Left ventricle myocardium inferior (tissue), 1 donor: ENCODE measurements at regions not wholly inside any gene's neighbourhood (a gene's known extent, or its start where the extent isn't known, plus 50 kb on each side); places are given as distances from the start of the nearest gene placed in this dataset.
A peak's percentile ranks its signal among the peaks of the same experiment; 100 is the strongest.

Experiments used
- DNase-seq: peaks from one replicate; pipeline ENCODE4 v3.0.0-alpha.2; 2020
- H3K27ac ChIP-seq: fragments of 200-600 bp; replicated peaks from 2 replicates; pipeline ENCODE4 v1.8.0; 2021
- H3K27me3 ChIP-seq: fragments of 200-600 bp; 2 replicates; pipeline ENCODE4 v1.8.0; 2021; ENCODE audit warnings: low read depth
- H3K36me3 ChIP-seq: fragments of 200-600 bp; 2 replicates; pipeline ENCODE4 v1.8.0; 2021
- H3K4me1 ChIP-seq: fragments of 200-600 bp; 2 replicates; pipeline ENCODE4 v1.8.0; 2021
- H3K4me3 ChIP-seq: fragments of 200-600 bp; 2 replicates; pipeline ENCODE4 v1.8.0; 2021; ENCODE audit warnings: mild to moderate bottlenecking, moderate library complexity
- H3K9me3 ChIP-seq: fragments of 200-600 bp; replicated peaks from 2 replicates; pipeline ENCODE4 v1.8.0; 2021
- intact Hi-C: fragments of 100-400 bp; cut with micrococcal nuclease; formaldehyde crosslinking; loops from one replicate; pipeline ENCODE4 v1.11.0; 2022
- TF ChIP-seq, protein P1 (sequence below): fragments of 200-600 bp; IDR thresholded peaks from 2 replicates; pipeline ENCODE4 v1.8.0; 2021; ENCODE audit warnings: antibody characterized with exemption, mild to moderate bottlenecking, borderline replicate concordance
- donor health status: DM: no; HTN: yes; CAD: no; lungs with severe emphysema.

GRCh38 chr2:145160855-145161254 lies 640.9 kb upstream of the ZEB2 start:
- intact Hi-C loops: no loop called here
- H3K4me3 ChIP-seq: no peak overlapping the region
- TF ChIP-seq, protein P1, sequence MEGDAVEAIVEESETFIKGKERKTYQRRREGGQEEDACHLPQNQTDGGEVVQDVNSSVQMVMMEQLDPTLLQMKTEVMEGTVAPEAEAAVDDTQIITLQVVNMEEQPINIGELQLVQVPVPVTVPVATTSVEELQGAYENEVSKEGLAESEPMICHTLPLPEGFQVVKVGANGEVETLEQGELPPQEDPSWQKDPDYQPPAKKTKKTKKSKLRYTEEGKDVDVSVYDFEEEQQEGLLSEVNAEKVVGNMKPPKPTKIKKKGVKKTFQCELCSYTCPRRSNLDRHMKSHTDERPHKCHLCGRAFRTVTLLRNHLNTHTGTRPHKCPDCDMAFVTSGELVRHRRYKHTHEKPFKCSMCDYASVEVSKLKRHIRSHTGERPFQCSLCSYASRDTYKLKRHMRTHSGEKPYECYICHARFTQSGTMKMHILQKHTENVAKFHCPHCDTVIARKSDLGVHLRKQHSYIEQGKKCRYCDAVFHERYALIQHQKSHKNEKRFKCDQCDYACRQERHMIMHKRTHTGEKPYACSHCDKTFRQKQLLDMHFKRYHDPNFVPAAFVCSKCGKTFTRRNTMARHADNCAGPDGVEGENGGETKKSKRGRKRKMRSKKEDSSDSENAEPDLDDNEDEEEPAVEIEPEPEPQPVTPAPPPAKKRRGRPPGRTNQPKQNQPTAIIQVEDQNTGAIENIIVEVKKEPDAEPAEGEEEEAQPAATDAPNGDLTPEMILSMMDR: no peak

DNA sequence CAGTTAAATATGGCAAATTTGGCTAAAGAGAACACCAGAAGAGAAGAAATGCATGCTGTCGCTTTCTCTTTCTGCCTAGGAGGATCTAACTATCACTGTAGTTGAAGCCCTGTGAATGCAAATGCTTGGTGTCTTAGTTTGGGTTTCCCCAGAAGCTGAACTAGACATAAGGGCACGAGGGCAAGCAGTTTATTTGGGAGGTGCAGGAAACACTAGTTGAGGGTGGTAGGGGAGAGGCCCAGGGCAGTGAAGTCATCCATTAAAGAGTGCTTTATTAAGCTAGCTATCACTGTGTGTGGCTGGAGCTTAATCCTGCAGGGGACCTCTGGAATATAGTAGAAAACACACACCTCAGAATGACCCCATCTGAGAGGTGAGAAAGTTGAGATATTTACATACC lies 639.8 kb upstream of the ZEB2 start:
- intact Hi-C loops: no loop called here
- TF ChIP-seq, protein P1: no peak
- DNase-seq: no peak
- H3K4me3 ChIP-seq: no peak overlapping the region
- H3K9me3 ChIP-seq: no peaks in the 10 kb centered on the region
- H3K36me3 ChIP-seq: no peaks in the 10 kb centered on the region
- H3K27me3 ChIP-seq: no peaks in the 10 kb centered on the region
- no peak overlapping the region for H3K27ac ChIP-seq
- H3K4me1 ChIP-seq: peaks cover 7% of the 10 kb centered on the region

More at GRCh38 chr2:145160855-145161254, 640.9 kb upstream of the ZEB2 start:
- no peaks in the 10 kb centered on the region for H3K27me3 ChIP-seq
- H3K36me3 ChIP-seq: no peaks in the 10 kb centered on the region
- no peak for DNase-seq
- no peak overlapping the region for H3K27ac ChIP-seq
- H3K4me1 ChIP-seq: peaks cover 7% of the 10 kb centered on the region
- H3K9me3 ChIP-seq: no peaks in the 10 kb centered on the region

GRCh38 chr2:145157741-145158591 lies 638.0 kb upstream of the ZEB2 start:
- Histone ChIP-seq H3K9me3 (peaks cover under 1% of the 10 kb centered on the region), H3K4me3 (no peak overlapping the region), H3K36me3 (no peaks in the 10 kb centered on the region), H3K4me1 (peaks cover 7% of the 10 kb centered on the region), H3K27me3 (no peaks in the 10 kb centered on the region), H3K27ac (peak overlapping the region; percentile 67)
- intact Hi-C loops: no loop called here
- TF ChIP-seq, protein P1: no peak
- DNase-seq: peak; percentile 64

DNA sequence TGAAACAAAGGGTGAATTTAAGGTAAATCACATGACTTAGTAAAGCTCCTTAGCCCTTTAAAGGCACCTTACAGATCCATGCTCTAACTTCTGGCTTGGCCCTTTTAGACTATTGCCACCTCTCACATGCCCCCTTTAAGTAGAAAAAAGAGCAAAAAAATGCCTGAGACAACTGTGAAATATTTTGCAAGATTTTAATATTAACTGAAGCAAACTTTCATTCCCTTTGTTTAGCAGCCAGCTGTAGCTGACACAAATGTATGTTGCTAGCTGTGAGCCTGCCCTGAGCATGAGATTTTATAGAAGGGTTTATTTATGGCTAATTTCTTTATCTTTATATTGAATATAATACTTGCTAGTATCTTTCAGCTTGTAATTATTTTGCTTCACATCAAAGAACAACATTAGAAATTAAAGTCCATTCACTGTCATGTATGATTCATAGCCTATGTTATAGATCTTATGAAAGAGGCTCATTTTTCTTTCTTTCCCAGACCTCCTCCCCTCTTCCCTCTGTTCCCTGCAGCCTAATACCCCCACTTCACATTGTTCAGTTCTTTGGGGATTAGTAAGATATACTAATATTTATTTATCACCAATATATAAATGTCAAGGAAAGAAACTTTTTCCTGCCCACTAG lies 637.2 kb upstream of the ZEB2 start:
- Histone ChIP-seq H3K27me3 (no peaks in the 10 kb centered on the region), H3K4me1 (peaks cover 7% of the 10 kb centered on the region), H3K36me3 (no peaks in the 10 kb centered on the region), H3K9me3 (peaks cover 6% of the 10 kb centered on the region), H3K27ac (peak overlapping the region; percentile 67), H3K4me3 (no peak overlapping the region)
- TF ChIP-seq, protein P1: no peak
- intact Hi-C loops: no loop called here
- DNase-seq: no peak

DNA sequence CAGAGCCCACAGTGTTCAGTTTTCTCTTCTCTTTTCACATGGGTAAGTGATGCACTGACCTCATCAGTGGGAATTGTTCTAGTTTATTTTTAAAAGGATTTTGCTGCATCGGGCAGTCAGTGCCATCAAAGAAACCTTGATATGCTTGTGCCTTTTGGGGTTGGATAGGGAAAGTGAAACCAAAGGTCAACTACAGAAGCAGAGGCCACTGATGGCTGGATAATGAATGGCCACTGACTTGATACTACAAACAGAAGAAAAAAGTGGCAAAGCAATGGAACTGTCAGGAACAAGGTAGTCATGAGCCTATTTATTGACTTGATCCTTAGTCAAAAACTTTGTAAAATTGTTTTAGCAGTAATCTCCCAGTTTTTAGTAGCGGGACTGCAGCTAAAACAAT lies 636.3 kb upstream of the ZEB2 start:
- DNase-seq: no peak
- H3K27ac ChIP-seq: no peak overlapping the region
- H3K36me3 ChIP-seq: no peaks in the 10 kb centered on the region
- H3K9me3 ChIP-seq: peaks cover 6% of the 10 kb centered on the region
- TF ChIP-seq, protein P1: no peak
- H3K4me1 ChIP-seq: peaks cover 7% of the 10 kb centered on the region
- no peaks in the 10 kb centered on the region for H3K27me3 ChIP-seq
- intact Hi-C loops: no loop called here
- no peak overlapping the region for H3K4me3 ChIP-seq
